HL-60 (cell line): ENCODE measurements at regions not wholly inside any gene's neighbourhood (a gene's known extent, or its start where the extent isn't known, plus 50 kb on each side); places are given as distances from the start of the nearest gene placed in this dataset.

Experiments
- DNase-seq, 2 experiments: peaks; one replicate each; pipeline ENCODE4 v3.0.0-alpha.2; 2010 to 2020; ENCODE audit warnings: low read depth in 1 of 2, low spot score in 1 of 2
- H3K27ac ChIP-seq: fragments of 250-450 bp; sonication (Bioruptor Pico); replicated peaks from 2 replicates; pipeline ENCODE4 v1.5.1; 2020; ENCODE audit warnings: mild to moderate bottlenecking, moderate library complexity
- H3K27me3 ChIP-seq: fragments of 250-450 bp; sonication (Bioruptor Pico); 2 replicates; pipeline ENCODE4 v1.5.1; 2021; ENCODE audit warnings: mild to moderate bottlenecking, moderate library complexity; ENCODE audit not compliant: insufficient read depth, poor library complexity, severe bottlenecking
- H3K4me3 ChIP-seq: replicated peaks from 2 replicates; pipeline ENCODE4 v1.5.1; 2011; ENCODE audit warnings: mild to moderate bottlenecking, control low read depth, low read length; ENCODE audit not compliant: insufficient read depth
- GABPA ChIP-seq: IDR thresholded peaks from 2 replicates; pipeline ENCODE4 v1.6.1; 2012; ENCODE audit warnings: low read depth
- POLR2AphosphoS5 ChIP-seq: IDR thresholded peaks from 2 replicates; pipeline ENCODE4 v1.6.1; 2012; ENCODE audit warnings: low read depth
- SPI1 ChIP-seq: IDR thresholded peaks from 2 replicates; pipeline ENCODE4 v1.6.1; 2012; ENCODE audit warnings: low read depth, mild to moderate bottlenecking, borderline replicate concordance
- TF ChIP-seq, protein P1 (sequence below): IDR thresholded peaks from one replicate; pipeline ENCODE4 v1.5.1; 2011; ENCODE audit warnings: low read length, control low read depth, inconsistent platforms; ENCODE audit not compliant: insufficient read depth
- TF ChIP-seq, protein P2 (sequence below): IDR thresholded peaks from 2 replicates; pipeline ENCODE4 v1.6.1; 2012; ENCODE audit warnings: low read depth; ENCODE audit not compliant: insufficient replicate concordance

GRCh38 chr1:4495809-4496208 lies 158.6 kb upstream of the AJAP1 start:
- DNase-seq: no peak
- TF ChIP-seq GABPA (no peak), SPI1 (no peak), POLR2AphosphoS5 (no peak)
- TF ChIP-seq, protein P1, sequence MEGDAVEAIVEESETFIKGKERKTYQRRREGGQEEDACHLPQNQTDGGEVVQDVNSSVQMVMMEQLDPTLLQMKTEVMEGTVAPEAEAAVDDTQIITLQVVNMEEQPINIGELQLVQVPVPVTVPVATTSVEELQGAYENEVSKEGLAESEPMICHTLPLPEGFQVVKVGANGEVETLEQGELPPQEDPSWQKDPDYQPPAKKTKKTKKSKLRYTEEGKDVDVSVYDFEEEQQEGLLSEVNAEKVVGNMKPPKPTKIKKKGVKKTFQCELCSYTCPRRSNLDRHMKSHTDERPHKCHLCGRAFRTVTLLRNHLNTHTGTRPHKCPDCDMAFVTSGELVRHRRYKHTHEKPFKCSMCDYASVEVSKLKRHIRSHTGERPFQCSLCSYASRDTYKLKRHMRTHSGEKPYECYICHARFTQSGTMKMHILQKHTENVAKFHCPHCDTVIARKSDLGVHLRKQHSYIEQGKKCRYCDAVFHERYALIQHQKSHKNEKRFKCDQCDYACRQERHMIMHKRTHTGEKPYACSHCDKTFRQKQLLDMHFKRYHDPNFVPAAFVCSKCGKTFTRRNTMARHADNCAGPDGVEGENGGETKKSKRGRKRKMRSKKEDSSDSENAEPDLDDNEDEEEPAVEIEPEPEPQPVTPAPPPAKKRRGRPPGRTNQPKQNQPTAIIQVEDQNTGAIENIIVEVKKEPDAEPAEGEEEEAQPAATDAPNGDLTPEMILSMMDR: no peak
- TF ChIP-seq, protein P2, sequence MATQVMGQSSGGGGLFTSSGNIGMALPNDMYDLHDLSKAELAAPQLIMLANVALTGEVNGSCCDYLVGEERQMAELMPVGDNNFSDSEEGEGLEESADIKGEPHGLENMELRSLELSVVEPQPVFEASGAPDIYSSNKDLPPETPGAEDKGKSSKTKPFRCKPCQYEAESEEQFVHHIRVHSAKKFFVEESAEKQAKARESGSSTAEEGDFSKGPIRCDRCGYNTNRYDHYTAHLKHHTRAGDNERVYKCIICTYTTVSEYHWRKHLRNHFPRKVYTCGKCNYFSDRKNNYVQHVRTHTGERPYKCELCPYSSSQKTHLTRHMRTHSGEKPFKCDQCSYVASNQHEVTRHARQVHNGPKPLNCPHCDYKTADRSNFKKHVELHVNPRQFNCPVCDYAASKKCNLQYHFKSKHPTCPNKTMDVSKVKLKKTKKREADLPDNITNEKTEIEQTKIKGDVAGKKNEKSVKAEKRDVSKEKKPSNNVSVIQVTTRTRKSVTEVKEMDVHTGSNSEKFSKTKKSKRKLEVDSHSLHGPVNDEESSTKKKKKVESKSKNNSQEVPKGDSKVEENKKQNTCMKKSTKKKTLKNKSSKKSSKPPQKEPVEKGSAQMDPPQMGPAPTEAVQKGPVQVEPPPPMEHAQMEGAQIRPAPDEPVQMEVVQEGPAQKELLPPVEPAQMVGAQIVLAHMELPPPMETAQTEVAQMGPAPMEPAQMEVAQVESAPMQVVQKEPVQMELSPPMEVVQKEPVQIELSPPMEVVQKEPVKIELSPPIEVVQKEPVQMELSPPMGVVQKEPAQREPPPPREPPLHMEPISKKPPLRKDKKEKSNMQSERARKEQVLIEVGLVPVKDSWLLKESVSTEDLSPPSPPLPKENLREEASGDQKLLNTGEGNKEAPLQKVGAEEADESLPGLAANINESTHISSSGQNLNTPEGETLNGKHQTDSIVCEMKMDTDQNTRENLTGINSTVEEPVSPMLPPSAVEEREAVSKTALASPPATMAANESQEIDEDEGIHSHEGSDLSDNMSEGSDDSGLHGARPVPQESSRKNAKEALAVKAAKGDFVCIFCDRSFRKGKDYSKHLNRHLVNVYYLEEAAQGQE: no peak
- Histone ChIP-seq H3K4me3 (no peak overlapping the region), H3K27ac (no peak overlapping the region), H3K27me3 (peaks cover 2% of the 10 kb centered on the region)

DNA sequence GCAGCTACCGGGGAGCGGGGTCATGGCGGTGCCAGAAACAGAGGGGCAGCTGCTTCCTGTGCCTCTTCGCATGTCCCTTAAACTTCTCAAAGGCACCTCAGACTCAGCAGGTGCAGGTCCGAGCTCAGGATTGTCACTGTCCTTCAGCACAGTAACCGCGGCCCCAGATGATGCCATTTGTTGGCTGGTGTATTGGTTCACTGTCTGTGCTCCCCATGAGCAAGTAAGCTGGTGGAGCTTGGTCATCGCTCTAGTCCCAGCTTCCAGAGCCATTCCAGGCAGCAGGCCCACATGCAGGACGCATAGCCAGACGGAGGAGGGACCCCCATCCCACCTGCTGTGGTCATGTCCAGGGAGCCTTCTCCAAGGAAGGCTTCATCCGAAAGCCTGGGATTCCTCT lies 154.0 kb upstream of the AJAP1 start:
- Histone ChIP-seq H3K27me3 (peaks cover 2% of the 10 kb centered on the region), H3K27ac (no peak overlapping the region), H3K4me3 (no peak overlapping the region)
- no peak for DNase-seq
- TF ChIP-seq, protein P1: no peak
- no peak for TF ChIP-seq POLR2AphosphoS5

- H3K4me3 ChIP-seq: no peak overlapping the region
- H3K27me3 ChIP-seq: no peaks in the 10 kb centered on the region
- TF ChIP-seq GABPA (no peak), SPI1 (no peak)
- no peak for DNase-seq
- H3K27ac ChIP-seq: no peak overlapping the region
Measured at GRCh38 chr1:4506591-4506990, 147.8 kb upstream of the AJAP1 start.

GRCh38 chr1:4509206-4509605 lies 145.2 kb upstream of the AJAP1 start:
- Histone ChIP-seq H3K27me3 (no peaks in the 10 kb centered on the region), H3K27ac (no peak overlapping the region), H3K4me3 (no peak overlapping the region)
- no peak for TF ChIP-seq POLR2AphosphoS5
- TF ChIP-seq, protein P2: no peak
- no peak for TF ChIP-seq GABPA
- TF ChIP-seq, protein P1: no peak
- TF ChIP-seq SPI1: no peak
- no peak for DNase-seq
